Hepatocyte (in vitro differentiated cells): ENCODE measurements at regions not wholly inside any gene's neighbourhood (a gene's known extent, or its start where the extent isn't known, plus 50 kb on each side); places are given as distances from the start of the nearest gene placed in this dataset.

ENCODE experiments used
- DNase-seq: peaks from one replicate; pipeline ENCODE4 v3.0.0-alpha.2; 2016; ENCODE audit warnings: low spot score
- H2AFZ ChIP-seq: fragments of 200-600 bp; sonication (generic); 2 replicates; pipeline ENCODE4 v1.6.0; 2016; ENCODE audit warnings: antibody characterized with exemption, mild to moderate bottlenecking
- H3K27ac ChIP-seq: fragments of 200-600 bp; sonication (generic); 2 replicates; pipeline ENCODE4 v1.5.1; 2016; ENCODE audit warnings: mild to moderate bottlenecking
- H3K27me3 ChIP-seq: fragments of 200-600 bp; sonication (generic); 2 replicates; pipeline ENCODE4 v1.6.1; 2016
- H3K36me3 ChIP-seq: fragments of 200-600 bp; sonication (generic); replicated peaks from 2 replicates; pipeline ENCODE4 v1.5.1; 2016; ENCODE audit warnings: low read depth; ENCODE audit not compliant: insufficient read depth
- H3K4me1 ChIP-seq: fragments of 200-600 bp; sonication (generic); 2 replicates; pipeline ENCODE4 v1.5.1; 2016; ENCODE audit warnings: mild to moderate bottlenecking, moderate library complexity; ENCODE audit not compliant: insufficient read depth
- H3K4me2 ChIP-seq: fragments of 200-600 bp; sonication (generic); 2 replicates; pipeline ENCODE4 v1.6.0; 2016
- H3K4me3 ChIP-seq: fragments of 200-600 bp; sonication (generic); 2 replicates; pipeline ENCODE4 v1.5.1; 2016; ENCODE audit warnings: mild to moderate bottlenecking
- H3K79me2 ChIP-seq: fragments of 200-600 bp; sonication (generic); 2 replicates; pipeline ENCODE4 v1.6.0; 2017; ENCODE audit warnings: mild to moderate bottlenecking
- H3K9me2 ChIP-seq: fragments of 200-600 bp; sonication (generic); replicated peaks from 2 replicates; pipeline ENCODE4 v1.6.0; 2017; ENCODE audit warnings: mild to moderate bottlenecking; ENCODE audit not compliant: insufficient read depth
- H3K9me3 ChIP-seq: fragments of 200-600 bp; sonication (generic); 2 replicates; pipeline ENCODE4 v1.5.1; 2016; ENCODE audit warnings: low read depth, mild to moderate bottlenecking
- H4K20me1 ChIP-seq: fragments of 200-600 bp; sonication (generic); 2 replicates; pipeline ENCODE4 v1.6.0; 2016; ENCODE audit warnings: mild to moderate bottlenecking; ENCODE audit not compliant: insufficient read depth, poor library complexity, severe bottlenecking
- EZH2 ChIP-seq: fragments of 200-600 bp; sonication (generic); IDR thresholded peaks from 2 replicates; pipeline ENCODE4 v1.6.1; 2016; ENCODE audit warnings: antibody characterized with exemption, mild to moderate bottlenecking, borderline replicate concordance
- EZH2phosphoT487 ChIP-seq: fragments of 200-600 bp; sonication (generic); IDR thresholded peaks from one replicate; pipeline ENCODE4 v1.6.1; 2018; ENCODE audit warnings: antibody characterized with exemption, mild to moderate bottlenecking, low read depth, moderate library complexity; ENCODE audit not compliant: unreplicated experiment, severe bottlenecking
- WGBS: methylation state at CpG from one replicate; pipeline ENCODE4 v1.1.6; 2016; ENCODE audit warnings: low lambda C conversion rate; ENCODE audit errors: missing lambda C conversion rate; 5-methylcytosine and 5-hydroxymethylcytosine counted together
- TF ChIP-seq, protein P1 (sequence below): fragments of 200-600 bp; sonication (generic); IDR thresholded peaks from 2 replicates; pipeline ENCODE4 v1.5.1; 2016; ENCODE audit warnings: antibody characterized with exemption, mild to moderate bottlenecking; ENCODE audit not compliant: poor library complexity

DNA sequence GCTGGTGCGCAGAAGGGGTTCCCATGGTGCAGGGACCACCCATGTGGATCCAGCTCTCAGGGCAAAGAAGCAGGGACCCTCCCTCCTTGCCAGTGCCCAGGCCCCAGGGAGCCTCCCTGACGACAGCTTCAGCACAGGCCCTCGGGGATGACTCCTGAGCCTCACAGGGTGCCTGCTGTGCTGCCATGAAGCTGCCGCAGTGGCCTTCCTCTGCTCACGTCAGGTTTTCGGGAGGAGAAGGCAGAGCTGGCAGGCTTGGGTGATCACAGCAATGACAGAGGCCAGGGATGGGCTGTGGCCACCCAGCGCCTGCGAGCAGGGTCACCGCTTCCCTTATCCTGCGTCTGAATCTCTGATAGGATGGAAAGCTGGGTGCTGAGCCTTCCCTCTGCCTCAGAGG, 276.2 kb downstream of the BRD1 start:
- H3K27ac ChIP-seq, result no peak overlapping the region
- H4K20me1 ChIP-seq, result no peaks in the 10 kb centered on the region
- no peak overlapping the region for H2AFZ ChIP-seq
- no peaks in the 10 kb centered on the region for H3K36me3 ChIP-seq
- H3K9me2 ChIP-seq, result no peaks in the 10 kb centered on the region
- H3K4me2 ChIP-seq, result no peak overlapping the region
- TF ChIP-seq EZH2phosphoT487 (no peak), EZH2 (no peak)
- TF ChIP-seq, protein P1, sequence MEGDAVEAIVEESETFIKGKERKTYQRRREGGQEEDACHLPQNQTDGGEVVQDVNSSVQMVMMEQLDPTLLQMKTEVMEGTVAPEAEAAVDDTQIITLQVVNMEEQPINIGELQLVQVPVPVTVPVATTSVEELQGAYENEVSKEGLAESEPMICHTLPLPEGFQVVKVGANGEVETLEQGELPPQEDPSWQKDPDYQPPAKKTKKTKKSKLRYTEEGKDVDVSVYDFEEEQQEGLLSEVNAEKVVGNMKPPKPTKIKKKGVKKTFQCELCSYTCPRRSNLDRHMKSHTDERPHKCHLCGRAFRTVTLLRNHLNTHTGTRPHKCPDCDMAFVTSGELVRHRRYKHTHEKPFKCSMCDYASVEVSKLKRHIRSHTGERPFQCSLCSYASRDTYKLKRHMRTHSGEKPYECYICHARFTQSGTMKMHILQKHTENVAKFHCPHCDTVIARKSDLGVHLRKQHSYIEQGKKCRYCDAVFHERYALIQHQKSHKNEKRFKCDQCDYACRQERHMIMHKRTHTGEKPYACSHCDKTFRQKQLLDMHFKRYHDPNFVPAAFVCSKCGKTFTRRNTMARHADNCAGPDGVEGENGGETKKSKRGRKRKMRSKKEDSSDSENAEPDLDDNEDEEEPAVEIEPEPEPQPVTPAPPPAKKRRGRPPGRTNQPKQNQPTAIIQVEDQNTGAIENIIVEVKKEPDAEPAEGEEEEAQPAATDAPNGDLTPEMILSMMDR, result no peak
- H3K79me2 ChIP-seq, result no peaks in the 10 kb centered on the region
- H3K9me3 ChIP-seq, result no peaks in the 10 kb centered on the region
- 96% methylated on average over 10 of the region's 10 CpGs for WGBS
- peaks cover 6% of the 10 kb centered on the region for H3K4me1 ChIP-seq
- no peaks in the 10 kb centered on the region for H3K27me3 ChIP-seq
- no peak overlapping the region for H3K4me3 ChIP-seq
- DNase-seq, result no peak

DNA sequence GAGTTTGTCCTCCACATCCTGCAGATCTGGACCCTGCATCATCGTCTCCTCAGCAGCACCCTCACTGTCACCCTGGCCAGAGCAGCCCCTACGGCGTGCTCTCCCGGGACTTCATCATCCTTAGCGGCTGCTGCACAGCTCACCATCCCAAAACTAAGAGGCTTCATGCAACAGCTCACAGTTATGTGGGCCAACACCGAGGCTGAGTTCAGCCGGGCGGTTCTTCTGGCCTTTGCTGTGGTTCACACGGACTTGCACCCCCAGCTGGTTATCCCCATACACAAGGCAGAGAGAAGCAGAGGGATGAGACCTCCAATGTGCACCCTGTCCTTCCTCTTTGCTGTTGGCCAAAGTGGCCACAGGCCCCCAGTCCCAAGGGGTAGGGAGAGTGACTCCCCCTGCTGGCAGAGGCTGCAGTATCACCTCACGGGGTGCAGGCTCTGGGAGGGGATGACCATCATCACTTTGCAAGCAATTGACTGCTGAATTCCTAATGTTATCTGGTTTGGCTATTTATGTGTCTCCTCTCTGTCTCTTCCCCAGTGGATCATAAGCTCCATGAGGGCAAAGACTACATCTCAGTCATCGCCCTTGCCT, 276.8 kb downstream of the BRD1 start:
- no peak overlapping the region for H3K4me2 ChIP-seq
- no peak for DNase-seq

DNA sequence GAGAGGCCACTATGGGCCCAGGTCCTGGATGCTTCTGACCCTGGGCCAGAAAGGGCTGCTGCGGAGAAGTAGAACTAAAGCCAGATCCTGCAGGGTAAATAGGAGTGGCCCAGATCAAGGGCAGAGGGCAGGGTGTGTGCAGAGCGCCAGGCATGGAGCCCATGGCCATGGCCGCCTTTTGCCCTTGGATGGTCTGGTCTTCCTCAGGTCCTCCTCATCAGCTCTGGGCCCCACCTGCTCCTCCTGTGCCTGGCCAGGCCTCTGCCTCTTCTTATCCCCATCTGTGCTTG, 277.6 kb downstream of the BRD1 start:
- Histone ChIP-seq H3K27ac (no peak overlapping the region), H3K4me1 (peaks cover 6% of the 10 kb centered on the region), H3K27me3 (no peaks in the 10 kb centered on the region), H3K4me2 (no peak overlapping the region), H3K9me3 (no peaks in the 10 kb centered on the region), H2AFZ (no peak overlapping the region), H3K9me2 (no peaks in the 10 kb centered on the region), H4K20me1 (no peaks in the 10 kb centered on the region), H3K4me3 (no peak overlapping the region), H3K36me3 (no peaks in the 10 kb centered on the region), H3K79me2 (no peaks in the 10 kb centered on the region)
- TF ChIP-seq EZH2 (no peak), EZH2phosphoT487 (no peak)
- TF ChIP-seq, protein P1, result no peak
- DNase-seq, result no peak
- 96% methylated on average over 3 of the region's 3 CpGs for WGBS

More for the DNA sequence above, 276.8 kb downstream of the BRD1 start:
- TF ChIP-seq EZH2phosphoT487, result no peak
- TF ChIP-seq, protein P1, result no peak
- TF ChIP-seq EZH2, result no peak
- Histone ChIP-seq H3K9me2 (no peaks in the 10 kb centered on the region), H3K9me3 (no peaks in the 10 kb centered on the region), H2AFZ (no peak overlapping the region), H3K4me3 (no peak overlapping the region), H3K36me3 (no peaks in the 10 kb centered on the region), H3K27me3 (no peaks in the 10 kb centered on the region), H4K20me1 (no peaks in the 10 kb centered on the region), H3K27ac (no peak overlapping the region), H3K4me1 (peaks cover 6% of the 10 kb centered on the region), H3K79me2 (no peaks in the 10 kb centered on the region)
- WGBS, result 94% methylated on average over 11 of the region's 11 CpGs
